HG02870 (cell line): ENCODE measurements at regions not wholly inside any gene's neighbourhood (a gene's known extent, or its start where the extent isn't known, plus 50 kb on each side); places are given as distances from the start of the nearest gene placed in this dataset.

Experiments used
- ATAC-seq: cut with Tn5 transposase; IDR thresholded peaks from one replicate; pipeline ENCODE4 v1.9.1; 2021; ENCODE audit warnings: mild to moderate bottlenecking, moderate library complexity; ENCODE audit not compliant: unreplicated experiment

DNA sequence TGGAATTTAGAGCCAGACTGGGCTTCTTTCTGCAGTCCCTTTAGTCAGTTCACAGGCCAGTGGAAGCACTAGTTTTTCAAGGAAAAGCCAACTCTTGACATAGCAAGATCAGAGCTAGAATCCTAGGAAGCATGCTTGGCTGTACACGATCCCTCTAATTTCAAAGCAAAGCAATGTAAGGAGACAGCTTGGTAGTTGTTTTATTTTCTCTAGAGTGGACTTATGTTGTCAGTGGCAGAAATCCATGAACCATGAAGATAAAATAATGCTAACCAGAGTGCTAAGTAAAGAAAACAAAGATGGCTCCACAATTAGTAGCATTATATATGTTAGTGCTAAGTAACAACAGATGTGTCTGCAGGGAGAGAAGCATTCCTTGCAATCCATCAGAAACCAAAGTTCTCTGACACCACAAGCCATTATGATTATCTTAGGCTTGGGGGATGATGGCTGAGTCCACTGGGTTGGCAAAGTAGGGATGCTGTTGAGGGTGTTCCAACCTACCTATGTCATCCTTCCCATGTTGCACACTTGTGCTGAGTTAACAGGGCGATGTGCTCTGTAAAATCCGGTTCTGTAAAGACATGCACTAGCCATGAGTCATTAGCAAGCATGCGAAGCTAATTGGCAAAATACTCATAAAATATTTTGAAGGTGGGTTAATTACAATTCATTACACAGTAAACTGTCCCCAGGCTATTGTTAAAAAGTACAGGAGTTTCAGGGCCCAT is 115.2 kb downstream of the BMP2 start:
- no peak for ATAC-seq

DNA sequence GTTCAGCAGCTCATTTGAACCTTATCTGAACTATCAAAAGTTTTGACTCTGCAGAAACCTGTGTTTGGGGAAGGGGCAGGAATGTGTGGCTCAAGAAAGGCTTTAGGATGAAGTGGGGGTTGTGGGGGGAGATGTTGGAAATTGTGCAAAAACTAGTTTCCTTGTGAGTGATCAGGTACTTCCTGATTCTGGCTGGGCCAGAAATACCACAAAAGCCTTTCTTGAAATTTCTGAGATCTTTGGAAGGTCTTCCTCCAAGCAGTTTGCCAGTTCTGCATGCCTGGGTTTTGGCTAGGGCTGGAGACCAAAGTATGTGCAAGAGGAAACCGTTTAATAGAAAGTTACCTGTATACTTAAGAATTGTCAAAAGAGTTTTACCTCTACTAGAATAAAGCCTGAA is 116.6 kb downstream of the BMP2 start:
- ATAC-seq = no peak

DNA sequence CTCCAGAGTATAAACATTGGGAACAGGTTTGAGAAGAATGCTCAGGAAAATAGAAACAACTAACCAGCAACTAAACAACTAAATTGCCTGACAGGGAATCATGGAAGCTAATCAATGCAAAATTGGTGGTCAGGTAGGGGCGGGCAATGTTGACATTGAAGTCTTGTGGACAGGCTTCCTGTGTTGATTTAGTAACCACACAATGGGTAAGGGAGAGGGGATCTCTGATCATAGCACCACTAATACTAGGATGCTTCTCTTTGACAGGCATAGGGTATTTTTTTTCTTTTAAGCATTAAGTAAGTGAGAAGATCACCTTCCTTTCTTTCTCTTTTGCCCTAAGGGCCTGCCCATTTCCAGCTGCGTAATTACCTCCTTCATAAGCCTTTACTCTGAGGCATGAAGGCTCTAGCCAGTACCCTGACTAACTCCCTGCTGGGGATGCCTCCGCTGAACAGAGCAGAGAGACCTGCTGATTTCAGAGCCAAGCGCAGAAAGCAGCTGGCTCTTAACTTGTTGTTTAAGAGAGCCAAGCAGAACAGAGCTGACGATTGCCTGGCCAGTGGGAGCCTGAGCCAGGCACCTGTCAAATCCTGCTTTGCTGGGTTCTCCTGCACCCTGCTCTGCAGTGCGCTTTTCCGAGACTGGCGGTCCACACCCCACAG is 118.7 kb downstream of the BMP2 start:
- no peak for ATAC-seq

DNA sequence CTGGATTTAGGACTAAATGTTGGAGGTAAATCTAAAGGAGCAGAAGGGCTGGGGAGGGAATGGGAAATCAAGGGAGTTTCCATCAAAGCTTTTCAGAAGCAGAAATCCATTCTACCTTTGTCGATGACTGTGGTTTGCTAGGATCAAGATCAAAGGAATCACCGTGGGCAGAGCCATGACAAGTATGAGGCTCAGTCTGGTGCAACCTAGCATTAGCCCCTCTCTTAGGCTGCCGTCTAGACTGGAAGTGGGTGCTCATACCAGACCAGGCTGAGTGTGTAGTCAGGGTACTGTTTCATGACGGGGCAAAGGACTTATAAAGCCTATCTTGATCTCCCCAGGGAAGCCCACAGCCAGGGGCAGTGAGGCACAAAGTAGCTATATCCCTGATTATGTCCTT is 120.5 kb downstream of the BMP2 start:
- no peak for ATAC-seq

DNA sequence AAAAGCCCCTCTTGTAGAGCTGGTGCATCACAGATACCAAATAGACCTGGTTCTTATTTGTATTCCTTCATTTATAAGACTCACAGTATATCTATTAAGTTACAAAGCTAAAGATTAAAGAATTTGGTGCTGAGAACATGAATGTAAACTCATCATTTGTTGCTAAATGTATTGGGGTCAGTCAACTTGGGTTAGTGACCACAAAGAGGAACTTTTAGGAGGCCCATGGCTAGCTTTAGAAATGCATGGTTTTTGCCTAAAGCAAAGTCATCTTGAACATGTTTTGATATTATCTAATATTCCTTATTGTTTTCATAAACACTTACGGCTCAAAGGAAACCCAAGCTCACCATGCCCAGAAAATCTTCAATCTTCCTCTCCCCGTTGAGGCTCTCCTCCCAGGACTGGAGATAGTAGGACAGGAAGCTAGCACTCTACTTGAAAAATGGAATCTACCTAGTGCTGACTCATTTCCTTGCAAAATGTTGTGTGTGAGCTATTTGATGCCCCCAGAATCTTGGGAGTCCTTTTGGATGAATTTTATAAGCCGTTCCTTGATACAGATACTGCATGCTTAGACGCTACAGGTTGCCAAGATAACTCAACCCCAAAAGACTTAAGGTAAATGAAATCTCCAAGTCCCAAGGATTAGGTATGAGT is 121.4 kb downstream of the BMP2 start:
- no peak for ATAC-seq

DNA sequence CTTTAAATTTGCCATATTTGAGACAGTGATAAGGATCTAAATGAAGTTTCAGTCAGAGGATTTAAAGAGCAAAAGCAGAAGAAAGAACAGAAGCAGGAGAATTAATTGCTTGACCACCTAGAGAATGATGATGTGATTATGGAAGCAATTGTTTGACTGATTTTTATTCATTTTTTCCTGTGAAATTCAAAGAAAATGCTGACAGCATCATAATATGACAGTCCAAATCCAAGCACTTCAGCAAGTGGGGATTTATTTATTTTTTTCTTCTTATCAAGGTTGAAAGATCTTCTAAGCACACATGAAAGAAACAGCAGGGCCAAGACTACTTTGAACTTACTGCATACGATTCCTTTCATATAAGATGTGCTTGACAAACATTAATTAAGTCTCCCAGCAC is 125.2 kb downstream of the BMP2 start:
- ATAC-seq = no peak

DNA sequence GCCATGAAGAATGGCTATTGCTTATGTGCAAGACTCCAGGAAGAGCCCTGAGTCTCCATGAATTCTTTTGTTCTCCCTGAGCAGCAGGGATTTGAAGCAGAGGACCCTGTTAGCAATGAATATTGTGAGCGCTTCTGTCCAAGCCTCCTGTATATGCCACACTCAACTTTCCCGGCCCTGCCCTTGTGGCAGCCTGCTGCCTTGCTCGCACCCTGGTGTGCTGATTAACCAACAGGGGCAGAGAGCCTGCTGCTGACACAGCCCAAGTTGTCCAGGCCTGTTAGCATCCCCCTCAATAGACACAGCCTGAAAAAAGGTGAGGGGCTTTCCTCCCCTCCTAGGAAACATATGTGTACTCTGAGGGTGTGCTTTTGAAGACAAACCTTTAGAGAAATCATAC is 131.4 kb downstream of the BMP2 start:
- no peak for ATAC-seq

DNA sequence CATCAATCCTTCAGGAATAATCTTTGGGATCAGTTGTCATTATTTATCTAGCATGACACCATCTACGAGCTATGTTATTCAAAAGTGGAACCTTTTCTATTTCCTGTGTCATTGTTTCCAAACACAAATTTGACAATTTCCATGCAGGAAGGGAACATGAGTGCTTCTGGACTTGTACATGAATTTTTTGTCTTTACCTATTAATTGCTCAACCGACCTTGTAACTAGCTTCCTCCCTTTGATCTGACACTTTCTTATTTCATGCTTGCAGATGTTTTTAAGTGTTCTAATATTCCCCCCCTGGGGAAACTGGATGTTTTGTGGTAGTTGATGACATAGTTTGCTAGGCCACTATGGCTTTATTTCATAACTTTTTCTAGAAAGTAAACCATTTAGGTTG is 139.4 kb downstream of the BMP2 start:
- ATAC-seq = no peak

DNA sequence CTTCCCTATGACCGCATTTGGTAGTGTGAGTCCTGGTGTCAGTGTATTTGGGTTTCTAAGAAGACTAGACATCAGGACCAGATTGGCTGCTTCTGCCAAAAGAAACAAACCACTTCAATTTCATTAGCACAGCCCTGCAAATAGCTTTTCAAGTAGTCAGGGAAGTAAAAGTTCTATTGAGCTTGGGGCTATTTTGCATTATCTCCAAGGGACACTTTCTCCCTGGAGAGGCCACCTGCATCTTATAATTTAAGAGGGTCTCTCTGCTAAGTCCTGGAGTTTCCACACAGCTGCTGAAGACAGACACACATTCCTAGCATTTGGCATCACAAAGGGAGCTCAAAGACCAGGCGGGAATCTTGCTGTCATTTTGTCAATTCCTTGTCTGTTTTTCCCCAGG is 141.2 kb downstream of the BMP2 start:
- no peak for ATAC-seq

DNA sequence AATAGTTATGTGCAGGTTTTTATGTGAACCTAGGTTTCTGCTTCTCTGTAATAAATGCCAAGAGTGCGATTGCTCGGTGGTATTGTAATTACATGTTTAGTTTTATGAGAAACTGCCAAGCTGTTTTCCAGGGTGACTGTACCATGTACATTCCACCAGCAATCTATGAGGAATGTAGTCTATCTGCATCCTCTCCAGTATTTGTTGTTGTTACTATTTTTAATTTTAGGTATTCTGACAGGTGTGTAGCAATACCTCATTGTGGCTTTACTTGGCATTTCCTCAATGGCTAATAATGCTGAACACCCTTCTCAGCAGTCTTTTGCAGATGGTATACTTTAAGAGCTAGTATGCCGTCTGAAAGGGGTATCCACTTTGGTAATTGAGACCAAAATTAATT is 142.1 kb downstream of the BMP2 start:
- no peak for ATAC-seq

DNA sequence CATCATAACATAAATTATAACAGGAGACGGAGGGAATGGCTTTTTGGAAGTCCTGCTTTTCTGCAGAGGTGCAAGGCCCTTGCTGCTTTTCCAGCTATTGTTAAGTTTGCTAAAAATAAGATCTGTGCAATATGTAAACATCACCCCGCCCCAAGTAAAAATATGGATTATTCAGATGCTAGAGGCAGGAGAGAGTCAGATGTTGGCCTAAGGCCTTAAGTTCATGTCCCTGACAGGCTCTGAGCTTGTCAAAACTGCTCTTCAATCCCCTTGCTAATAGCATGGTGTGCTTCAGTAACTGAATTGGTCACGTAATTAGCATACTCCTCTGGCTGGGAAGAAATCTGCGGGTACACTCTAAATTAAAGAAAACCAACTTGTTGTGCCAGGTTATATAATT is 147.5 kb downstream of the BMP2 start:
- no peak for ATAC-seq

DNA sequence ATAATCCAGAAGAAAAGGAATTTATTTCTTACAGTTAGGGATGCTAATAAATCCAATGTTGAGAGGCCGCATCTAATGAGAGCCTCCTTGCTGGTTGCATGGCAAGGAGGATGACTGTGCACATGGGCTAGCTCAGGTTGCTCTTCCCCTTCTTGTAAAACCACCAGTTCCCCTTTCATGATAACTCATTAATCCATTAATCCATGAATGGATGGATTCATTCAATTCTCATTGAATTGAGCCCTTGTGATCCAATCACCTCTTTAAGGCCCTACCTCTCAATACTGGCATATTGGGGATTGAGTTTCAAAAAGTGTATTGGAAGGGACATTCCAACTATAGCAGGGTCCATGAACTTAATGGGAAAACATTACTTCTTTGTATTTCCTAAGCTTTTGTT is 149.5 kb downstream of the BMP2 start:
- ATAC-seq = no peak

DNA sequence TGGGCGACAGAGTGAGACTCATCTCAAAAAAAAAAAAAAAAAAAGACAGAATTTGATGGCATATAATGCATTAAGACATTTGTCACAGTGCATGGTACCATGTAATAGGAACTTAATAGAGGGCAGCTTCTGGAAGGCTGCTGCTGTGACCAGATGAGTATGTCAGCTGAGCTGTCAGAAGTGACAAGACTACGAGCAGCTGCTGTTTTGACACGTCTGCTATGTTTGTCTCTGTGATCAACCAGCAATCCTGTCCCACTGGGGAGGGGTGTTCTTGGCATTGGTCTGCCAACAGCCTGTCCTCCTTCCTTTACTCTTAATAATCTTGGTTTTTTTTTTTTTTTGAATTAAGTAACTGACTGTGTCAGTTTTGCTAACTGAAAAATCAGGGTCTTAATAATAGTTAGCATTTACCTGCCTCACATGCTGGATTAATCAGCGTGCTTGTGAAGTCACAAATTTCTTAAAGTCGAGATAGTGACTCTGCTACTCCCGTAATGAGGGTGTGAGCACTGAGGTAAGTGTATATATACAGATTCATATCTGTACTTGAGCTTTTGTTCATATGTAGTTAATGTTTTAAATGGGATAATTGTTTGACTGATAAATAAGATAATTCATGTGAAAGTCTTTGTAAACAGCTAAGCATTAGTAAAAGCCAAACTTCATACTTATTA is 152.4 kb downstream of the BMP2 start:
- ATAC-seq = no peak

DNA sequence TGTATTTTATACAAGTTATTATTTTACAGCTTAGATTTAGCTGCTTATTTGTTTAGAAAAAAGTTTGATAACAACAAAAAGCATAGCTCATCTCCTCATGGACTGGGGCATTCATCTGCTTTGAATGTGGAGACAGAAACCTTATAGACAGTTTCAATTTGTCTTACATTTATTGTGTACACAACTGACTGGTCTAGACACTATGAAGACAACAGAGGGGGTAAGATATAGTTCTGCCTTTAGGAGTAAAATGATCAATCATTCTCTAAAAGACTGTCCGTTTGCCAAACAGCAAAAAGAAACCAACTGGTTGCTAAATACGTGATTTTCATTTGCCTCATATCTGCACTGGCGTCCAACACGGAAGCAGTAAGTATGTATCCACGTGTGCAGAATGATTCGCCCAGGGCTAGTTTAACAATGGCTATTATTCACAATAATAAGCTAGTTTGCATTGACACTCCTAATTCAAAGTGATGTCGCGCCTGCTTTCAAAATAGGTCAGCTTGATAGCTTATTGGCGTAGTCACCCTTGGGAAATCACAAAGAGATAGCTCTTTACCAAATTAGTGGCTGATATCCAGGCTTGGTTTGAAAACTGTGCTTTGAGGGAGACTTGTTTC is 153.6 kb downstream of the BMP2 start:
- no peak for ATAC-seq

DNA sequence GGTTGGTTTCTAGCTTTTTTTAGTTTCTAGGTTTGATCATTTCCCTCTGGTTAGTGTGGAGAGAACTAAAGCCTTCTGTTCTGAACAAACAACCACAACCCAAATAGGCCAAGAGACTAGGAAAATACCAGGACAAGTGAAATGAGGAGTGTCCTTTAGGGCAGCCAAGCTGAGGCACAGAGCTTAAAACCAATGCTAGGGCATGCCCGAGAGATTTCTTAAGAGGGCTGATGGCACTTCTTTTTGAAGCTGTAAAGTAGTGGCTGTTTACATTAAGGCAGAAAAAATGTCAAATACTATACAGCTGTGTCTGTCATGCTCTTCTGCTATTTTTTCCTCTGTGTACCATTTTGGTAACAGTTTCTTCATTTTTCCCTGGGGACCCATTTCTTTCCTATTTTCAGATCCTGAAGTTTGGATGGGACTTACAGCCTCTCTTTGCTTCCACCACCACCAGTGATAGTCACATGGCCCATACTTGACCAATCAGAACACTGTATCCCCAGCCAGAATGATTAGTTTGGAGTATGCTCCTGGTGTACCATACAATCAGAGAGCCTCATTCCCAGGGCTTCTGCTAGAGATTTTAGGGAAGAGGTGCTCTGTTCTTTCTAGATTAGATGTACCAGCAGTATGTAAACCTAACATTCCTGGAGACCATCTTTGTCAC is 154.4 kb downstream of the BMP2 start:
- ATAC-seq = no peak

DNA sequence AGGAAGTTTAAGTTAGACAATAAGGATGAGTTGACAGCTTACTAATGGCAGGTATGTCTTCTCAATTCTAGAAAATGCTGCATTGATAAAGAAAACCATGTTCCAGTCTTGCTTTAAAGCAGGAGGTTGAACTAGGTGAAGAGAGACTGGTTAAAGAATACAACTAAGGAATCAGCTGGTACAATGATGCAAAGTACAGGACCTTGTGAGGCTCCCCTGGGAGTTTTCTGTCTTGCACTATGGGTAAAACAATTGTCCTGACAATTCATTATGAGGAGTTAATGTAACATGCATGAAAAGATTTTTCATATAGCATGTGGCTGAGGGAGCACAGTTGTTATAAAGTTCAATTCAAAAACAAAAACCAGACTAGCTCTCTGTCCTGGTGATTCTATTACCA is 157.2 kb downstream of the BMP2 start:
- no peak for ATAC-seq

DNA sequence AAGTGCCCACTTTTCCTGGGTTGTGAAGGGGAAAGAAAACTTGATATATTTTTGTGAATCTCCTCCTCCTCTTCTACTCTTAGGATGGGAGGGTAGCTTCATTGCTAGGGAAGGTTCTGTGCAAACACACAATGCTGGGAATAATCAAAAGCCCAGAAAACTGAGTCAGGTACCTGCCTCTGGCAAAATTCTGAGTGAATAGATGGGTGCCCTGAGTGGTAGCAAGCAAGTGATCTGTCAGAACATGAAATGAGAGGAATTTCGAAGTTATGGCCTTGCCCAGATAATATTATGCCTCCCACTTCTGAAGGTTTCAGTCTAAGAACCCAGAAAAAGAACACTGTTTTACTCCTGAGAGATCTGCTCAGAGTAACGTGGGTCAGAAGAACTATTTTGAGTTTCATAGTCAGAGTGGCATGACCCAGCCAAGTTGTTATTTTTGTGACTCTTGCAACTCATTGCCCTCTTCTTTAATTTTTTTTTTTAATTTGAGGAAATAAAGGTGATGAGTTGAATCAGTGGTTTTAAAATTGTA is 158.3 kb downstream of the BMP2 start:
- ATAC-seq = no peak

DNA sequence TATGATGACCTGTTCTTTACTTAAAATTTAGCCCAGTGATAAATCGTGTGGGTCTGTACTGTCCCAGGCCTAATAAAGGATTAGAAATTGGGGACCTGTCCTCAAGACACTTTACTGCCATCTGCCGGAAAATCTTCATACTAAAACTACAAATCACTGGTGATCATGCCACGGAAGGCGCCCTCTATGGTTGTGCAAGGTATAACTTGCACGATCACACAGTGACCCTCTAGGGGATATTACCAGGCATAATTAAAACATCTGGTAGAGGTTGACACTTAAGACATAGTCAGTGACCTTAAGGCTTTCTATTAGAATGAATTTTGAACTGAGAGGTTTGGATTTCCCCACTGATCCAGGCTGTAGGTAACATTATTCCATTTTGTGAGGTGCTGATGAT is 172.6 kb downstream of the BMP2 start:
- ATAC-seq = no peak

DNA sequence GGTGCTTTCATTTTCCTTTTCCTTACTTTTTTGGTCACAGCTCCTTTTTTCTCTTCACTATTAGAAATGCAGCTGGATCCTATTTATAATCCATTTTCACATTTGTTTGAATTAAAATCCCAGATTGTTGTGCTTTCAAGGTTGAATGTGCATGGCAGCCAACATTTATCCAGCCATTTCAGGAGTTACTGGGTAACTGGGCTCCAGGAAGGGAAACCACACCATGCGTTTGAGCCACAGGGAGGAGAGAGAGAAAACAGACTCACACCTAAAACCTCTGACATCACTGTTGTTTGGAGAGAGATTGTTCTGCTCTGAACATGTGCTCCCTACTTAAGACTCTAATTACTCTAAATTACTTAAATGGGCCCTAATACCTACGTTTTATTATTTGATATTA is 173.4 kb downstream of the BMP2 start:
- no peak for ATAC-seq

DNA sequence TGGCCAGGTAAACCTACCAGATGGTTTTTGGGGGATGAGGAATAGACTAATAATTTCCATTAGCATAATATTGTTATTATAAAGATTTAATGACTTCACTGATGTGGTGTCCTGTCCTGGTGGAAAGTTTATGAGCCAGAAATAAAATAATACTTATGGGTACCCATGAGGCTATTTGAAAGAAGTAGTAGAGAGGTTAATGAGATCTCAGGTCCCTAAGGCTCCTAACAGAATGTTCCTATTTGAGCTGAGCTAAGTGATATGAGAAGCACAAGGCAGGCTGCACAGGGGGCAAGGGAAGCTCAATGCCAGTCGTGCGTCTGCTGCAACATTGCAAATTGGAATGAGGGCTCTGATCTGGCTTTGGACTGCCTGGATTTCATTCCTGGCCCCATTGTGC is 174.1 kb downstream of the BMP2 start:
- ATAC-seq = no peak

DNA sequence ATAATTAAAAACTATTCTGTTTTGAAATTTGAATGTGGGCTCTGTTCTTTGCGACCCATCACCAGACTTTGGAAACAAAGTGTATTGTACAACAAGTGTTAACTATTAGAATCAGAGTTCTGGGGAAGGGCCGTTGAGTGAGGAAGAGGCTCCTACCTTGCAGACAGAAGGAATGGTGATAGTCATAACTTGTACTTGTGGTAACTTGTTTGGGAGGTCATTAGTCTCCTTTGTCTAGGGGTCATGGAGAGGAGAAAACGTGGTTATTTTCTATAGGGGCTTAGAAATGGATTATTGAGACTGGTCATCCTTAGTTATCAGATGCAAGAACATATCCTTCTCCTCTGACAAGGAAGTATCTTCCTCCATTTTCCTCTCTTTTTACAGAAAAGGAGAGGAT is 174.8 kb downstream of the BMP2 start:
- ATAC-seq = no peak
